Testis (tissue), 2 donors: ENCODE measurements at regions not wholly inside any gene's neighbourhood (a gene's known extent, or its start where the extent isn't known, plus 50 kb on each side); places are given as distances from the start of the nearest gene placed in this dataset.
A peak's percentile ranks its signal among the peaks of the same experiment; 100 is the strongest.

Experiments used
- DNase-seq: peaks from one replicate; pipeline ENCODE4 v3.0.0-alpha.2; 2019
- H3K27ac ChIP-seq, 2 donors: fragments of 200-600 bp; sonication (generic); one replicate each; pipeline ENCODE4 v1.5.1; 2019
- H3K27me3 ChIP-seq: fragments of 200-600 bp; sonication (generic); one replicate; pipeline ENCODE4 v1.5.1; 2019
- H3K36me3 ChIP-seq: fragments of 200-600 bp; sonication (generic); one replicate; pipeline ENCODE4 v1.5.1; 2017; ENCODE audit warnings: low read depth; ENCODE audit errors: missing control alignments
- H3K4me1 ChIP-seq: fragments of 200-600 bp; sonication (generic); one replicate; pipeline ENCODE4 v1.5.1; 2019
- H3K4me3 ChIP-seq, 2 donors: fragments of 200-600 bp; sonication (generic); one replicate each; pipeline ENCODE4 v1.5.1; 2017 to 2019
- H3K9me3 ChIP-seq: fragments of 200-600 bp; sonication (generic); one replicate; pipeline ENCODE4 v1.5.1; 2017
- POLR2A ChIP-seq: fragments of 450-650 bp; IDR thresholded peaks from one replicate; pipeline ENCODE4 v1.6.1; 2017; ENCODE audit warnings: antibody characterized with exemption, mild to moderate bottlenecking, moderate library complexity
- WGBS, 2 donors: methylation state at CpG; one replicate each; pipeline ENCODE4 v1.1.5; 2018; 5-methylcytosine and 5-hydroxymethylcytosine counted together
- intact Hi-C: fragments of 100-400 bp; cut with DNase I; formaldehyde crosslinking; loops from one replicate; pipeline ENCODE4 v1.15.1; 2023; ENCODE audit warnings: low total_unique reads
- TF ChIP-seq, protein P1 (sequence below), 3 experiments: fragments of 450-650 bp in 2 of 3; fragments of 200-600 bp in 1 of 3; sonication (generic) in 1 of 3; IDR thresholded peaks; one replicate each; pipeline ENCODE4 v1.5.1; 2016 to 2019; ENCODE audit warnings: antibody characterized with exemption in 3 of 3, mild to moderate bottlenecking in 2 of 3, moderate library complexity in 1 of 3

DNA sequence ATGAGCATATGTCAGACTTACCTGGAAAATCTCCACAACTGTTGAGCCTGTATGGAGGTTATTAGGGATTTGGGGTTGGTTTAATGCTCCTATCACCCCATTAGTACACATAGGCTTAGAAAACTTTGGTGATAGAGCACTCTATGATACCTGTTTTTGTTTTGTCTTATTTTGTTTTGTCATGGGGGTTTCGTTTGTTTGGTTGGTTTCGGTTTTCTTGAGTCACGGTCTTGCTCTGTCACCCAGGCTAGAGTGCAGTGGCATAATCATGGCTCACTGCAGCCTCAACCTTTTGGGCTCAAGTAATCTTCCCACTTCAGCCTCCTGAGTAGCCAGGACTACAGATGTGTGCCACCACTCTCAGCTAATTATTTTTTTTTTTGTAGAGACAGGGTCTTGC is 70.0 kb downstream of the MZT1 start:
- no peaks in the 10 kb centered on the region for H3K27me3 ChIP-seq

DNA sequence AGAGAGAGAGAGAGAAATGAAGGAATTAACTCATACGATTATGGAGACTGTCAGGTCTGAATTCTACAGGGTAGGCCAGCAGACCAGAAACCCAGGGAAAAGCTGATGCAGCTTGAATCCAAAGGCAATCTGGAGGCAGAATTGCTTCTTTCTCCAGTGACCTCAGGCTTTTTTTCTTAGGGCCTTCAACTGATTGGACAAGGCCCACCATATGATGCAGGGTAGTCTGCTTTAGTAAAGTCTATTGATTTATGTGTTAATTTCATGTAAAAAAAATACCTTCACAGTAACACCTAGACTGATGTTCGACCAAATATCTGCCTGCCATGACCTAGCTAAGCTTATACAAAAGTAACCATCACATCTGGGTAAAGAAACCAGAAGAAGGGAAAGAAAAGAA is 71.1 kb downstream of the MZT1 start:
- DNase-seq: no peak
- Histone ChIP-seq H3K4me1 (no peaks in the 10 kb centered on the region), H3K9me3 (no peaks in the 10 kb centered on the region), H3K27ac (no peak overlapping the region), H3K36me3 (no peaks in the 10 kb centered on the region), H3K4me3 (no peak overlapping the region), H3K27me3 (no peaks in the 10 kb centered on the region)
- intact Hi-C loops: no loop called here
- WGBS, 2 donors: 88 to 92% methylated on average over 2 of the region's 2 CpGs
- TF ChIP-seq POLR2A: no peak
- TF ChIP-seq, protein P1, sequence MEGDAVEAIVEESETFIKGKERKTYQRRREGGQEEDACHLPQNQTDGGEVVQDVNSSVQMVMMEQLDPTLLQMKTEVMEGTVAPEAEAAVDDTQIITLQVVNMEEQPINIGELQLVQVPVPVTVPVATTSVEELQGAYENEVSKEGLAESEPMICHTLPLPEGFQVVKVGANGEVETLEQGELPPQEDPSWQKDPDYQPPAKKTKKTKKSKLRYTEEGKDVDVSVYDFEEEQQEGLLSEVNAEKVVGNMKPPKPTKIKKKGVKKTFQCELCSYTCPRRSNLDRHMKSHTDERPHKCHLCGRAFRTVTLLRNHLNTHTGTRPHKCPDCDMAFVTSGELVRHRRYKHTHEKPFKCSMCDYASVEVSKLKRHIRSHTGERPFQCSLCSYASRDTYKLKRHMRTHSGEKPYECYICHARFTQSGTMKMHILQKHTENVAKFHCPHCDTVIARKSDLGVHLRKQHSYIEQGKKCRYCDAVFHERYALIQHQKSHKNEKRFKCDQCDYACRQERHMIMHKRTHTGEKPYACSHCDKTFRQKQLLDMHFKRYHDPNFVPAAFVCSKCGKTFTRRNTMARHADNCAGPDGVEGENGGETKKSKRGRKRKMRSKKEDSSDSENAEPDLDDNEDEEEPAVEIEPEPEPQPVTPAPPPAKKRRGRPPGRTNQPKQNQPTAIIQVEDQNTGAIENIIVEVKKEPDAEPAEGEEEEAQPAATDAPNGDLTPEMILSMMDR (IDR thresholded peaks at IDR 0.05): no peak

More for the DNA sequence above, 70.0 kb downstream of the MZT1 start:
- Histone ChIP-seq H3K36me3 (no peaks in the 10 kb centered on the region), H3K9me3 (no peaks in the 10 kb centered on the region), H3K27ac (no peak overlapping the region), H3K4me1 (no peaks in the 10 kb centered on the region), H3K4me3 (no peak overlapping the region)
- WGBS, 2 donors: 94 to 95% methylated on average over 3 of the region's 3 CpGs
- intact Hi-C loops: no loop called here
- DNase-seq: no peak
- TF ChIP-seq, protein P1 (IDR thresholded peaks at IDR 0.05): no peak
- no peak for TF ChIP-seq POLR2A

DNA sequence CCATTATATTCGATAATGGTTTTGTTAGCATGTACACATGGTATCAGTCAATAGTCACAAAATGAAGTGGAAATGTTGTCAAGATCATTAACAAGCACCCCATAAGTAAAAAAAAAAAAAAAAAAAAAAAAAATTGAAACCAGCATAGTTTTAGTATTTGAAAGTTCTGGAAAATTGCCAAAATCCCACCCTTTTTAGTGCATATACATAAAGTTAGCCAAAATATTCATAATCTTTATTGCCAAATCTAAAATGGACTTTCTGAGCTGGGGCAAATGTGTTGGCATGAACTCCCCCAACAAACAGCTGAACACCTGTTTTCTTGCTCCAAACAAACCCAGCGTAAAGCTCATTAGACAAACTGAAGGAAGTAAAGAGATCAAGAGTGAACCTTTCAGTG is 73.9 kb downstream of the MZT1 start:
- no peaks in the 10 kb centered on the region for H3K4me1 ChIP-seq
- no peak overlapping the region for H3K27ac ChIP-seq
- no peaks in the 10 kb centered on the region for H3K9me3 ChIP-seq
- WGBS, 2 donors: 91 to 98% methylated on average over 2 of the region's 2 CpGs
- no peaks in the 10 kb centered on the region for H3K36me3 ChIP-seq
- no peaks in the 10 kb centered on the region for H3K27me3 ChIP-seq
- no peak for TF ChIP-seq POLR2A
- TF ChIP-seq, protein P1 (IDR thresholded peaks at IDR 0.05): no peak
- H3K4me3 ChIP-seq: no peak overlapping the region
- DNase-seq: no peak
- intact Hi-C loops: no loop called here

DNA sequence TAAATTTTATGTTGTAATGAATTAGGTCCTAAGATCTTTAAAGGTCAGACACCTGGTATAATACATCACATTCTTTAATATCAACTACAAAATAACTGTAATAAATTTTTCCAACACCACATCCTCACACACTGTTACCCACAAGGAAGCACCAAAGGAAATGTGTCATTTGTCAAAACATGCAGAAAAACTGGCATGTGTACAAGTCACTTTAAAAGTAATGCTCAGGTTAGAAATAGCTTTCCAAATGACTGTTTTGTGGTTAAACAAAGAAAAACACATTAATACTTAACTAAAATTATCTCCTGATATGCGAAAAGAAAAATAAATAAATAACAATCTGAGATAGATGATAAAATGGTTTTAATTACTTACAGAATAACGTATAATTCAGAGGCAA is 74.7 kb downstream of the MZT1 start:
- TF ChIP-seq, protein P1 (IDR thresholded peaks at IDR 0.05): no peak
- no peak for TF ChIP-seq POLR2A
- WGBS, 2 donors: 74 to 78% methylated on average over 2 of the region's 2 CpGs
- intact Hi-C loops: no loop called here
- no peaks in the 10 kb centered on the region for H3K4me1 ChIP-seq
- no peak for DNase-seq
- no peaks in the 10 kb centered on the region for H3K36me3 ChIP-seq
- H3K4me3 ChIP-seq: no peak overlapping the region
- H3K27me3 ChIP-seq: no peaks in the 10 kb centered on the region
- H3K27ac ChIP-seq: no peak overlapping the region
- no peaks in the 10 kb centered on the region for H3K9me3 ChIP-seq

DNA sequence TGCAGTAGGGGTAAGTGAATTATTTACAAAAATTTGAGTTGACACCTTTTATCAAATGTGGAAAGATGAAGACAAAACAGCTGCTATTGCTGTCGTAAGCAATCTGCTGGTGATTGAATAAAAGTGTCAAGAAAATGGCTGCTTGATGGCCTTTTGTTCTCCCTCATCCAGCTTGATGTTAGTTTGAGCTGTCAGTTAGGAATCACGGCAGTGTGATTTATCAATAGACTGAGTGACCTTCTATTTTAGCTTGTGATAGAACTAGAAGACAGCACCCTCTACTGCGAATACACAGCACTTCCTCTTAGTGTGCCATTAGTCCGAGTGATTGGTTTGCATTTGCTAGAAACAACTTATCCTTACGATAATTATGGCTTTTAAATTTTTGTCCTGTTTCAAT is 76.3 kb downstream of the MZT1 start:
- Histone ChIP-seq H3K4me1 (no peaks in the 10 kb centered on the region), H3K36me3 (no peaks in the 10 kb centered on the region), H3K4me3 (no peak overlapping the region), H3K9me3 (no peaks in the 10 kb centered on the region), H3K27me3 (no peaks in the 10 kb centered on the region), H3K27ac (no peak overlapping the region)
- TF ChIP-seq, protein P1 (IDR thresholded peaks at IDR 0.05): peak in 2 of 3 experiments; percentile 37 to 53
- no peak for TF ChIP-seq POLR2A
- peak; percentile 18 for DNase-seq
- 34 to 43% methylated on average over 5 of the region's 5 CpGs for WGBS, 2 donors
- intact Hi-C loops: no loop called here
